GM12873 (cell line): ENCODE measurements at regions not wholly inside any gene's neighbourhood (a gene's known extent, or its start where the extent isn't known, plus 50 kb on each side); places are given as distances from the start of the nearest gene placed in this dataset.

Source experiments
- TF ChIP-seq, protein P1 (sequence below): IDR thresholded peaks from 2 replicates; pipeline ENCODE4 v1.5.1; 2012; ENCODE audit warnings: low read depth, mild to moderate bottlenecking, moderate library complexity, low read length, control low read depth; ENCODE audit not compliant: insufficient read depth; ENCODE audit errors: missing control alignments

DNA sequence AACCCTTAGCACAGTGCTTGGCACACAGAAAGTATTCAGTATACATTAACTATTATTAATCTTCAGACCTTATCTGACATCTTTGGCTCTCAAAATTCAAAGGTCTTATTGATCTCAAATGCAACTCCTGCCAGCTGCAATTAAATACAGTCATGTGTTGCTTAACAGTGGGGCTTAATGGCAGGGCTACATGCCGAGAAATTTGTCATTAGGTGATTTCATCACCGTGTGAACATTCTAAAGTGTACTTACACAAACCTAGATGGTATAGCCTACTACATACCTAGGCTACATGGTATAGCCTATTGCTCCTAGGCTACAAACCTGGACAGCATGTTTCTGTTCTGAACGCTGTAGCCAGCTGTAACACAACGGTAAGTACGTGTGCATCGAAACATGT, 156.3 kb upstream of the TMCC3 start:
- TF ChIP-seq, protein P1, sequence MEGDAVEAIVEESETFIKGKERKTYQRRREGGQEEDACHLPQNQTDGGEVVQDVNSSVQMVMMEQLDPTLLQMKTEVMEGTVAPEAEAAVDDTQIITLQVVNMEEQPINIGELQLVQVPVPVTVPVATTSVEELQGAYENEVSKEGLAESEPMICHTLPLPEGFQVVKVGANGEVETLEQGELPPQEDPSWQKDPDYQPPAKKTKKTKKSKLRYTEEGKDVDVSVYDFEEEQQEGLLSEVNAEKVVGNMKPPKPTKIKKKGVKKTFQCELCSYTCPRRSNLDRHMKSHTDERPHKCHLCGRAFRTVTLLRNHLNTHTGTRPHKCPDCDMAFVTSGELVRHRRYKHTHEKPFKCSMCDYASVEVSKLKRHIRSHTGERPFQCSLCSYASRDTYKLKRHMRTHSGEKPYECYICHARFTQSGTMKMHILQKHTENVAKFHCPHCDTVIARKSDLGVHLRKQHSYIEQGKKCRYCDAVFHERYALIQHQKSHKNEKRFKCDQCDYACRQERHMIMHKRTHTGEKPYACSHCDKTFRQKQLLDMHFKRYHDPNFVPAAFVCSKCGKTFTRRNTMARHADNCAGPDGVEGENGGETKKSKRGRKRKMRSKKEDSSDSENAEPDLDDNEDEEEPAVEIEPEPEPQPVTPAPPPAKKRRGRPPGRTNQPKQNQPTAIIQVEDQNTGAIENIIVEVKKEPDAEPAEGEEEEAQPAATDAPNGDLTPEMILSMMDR = no peak

DNA sequence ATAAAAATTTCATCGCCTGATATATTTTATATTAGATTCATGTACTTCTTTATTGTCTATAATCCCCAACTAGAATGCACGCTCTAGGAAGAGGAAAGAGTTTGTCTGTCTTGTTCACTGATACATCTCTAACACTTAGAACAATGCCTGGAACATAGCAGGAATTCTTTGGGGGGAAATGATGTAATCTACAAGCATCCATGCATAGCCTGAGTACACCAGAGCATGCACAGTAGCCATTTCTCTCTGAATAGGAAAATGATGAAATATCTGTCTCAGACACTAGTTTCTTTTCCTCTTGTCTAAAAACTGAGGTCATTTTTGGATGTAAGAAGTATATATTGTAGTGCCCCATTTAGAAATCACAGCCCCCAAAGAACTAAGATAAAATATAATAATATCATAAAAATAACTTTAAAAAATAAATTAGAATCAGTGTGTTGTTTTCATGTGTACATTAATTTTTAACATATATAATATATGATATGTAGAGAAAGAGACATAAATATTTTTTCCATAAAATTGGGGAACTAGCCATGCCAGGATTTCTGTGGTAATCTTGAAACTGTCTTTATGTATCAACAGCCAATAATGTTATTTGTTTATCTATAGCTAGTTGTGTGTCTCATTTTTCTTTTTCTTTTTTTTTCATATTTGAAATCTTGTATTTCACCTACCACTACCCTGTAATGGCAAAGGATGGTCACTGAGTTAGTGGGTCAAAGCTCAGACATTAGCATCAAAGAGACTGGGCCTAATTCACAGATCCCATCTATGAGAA, 155.6 kb upstream of the TMCC3 start:
- TF ChIP-seq, protein P1 = no peak

GRCh38 chr12:94803939-94804338, 153.6 kb upstream of the TMCC3 start:
- TF ChIP-seq, protein P1 = no peak

DNA sequence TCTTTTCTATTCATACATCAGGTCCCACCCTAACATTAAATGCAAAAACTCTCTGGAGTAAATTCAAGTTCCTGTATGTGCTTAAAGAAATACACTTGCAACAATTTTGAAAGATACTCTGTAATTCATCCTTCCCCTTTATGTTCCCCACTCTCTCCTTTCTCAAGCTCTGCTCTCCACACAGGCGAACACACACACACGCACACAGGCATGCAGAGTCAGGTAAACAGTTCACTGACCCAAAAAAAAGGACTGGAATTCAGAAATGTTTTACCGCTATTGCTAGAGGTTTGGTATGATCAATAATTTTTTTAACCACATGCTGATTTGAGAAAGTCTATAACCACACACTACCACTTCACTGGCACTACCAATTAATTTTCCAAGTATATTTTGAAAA, 152.4 kb upstream of the TMCC3 start:
- TF ChIP-seq, protein P1 = no peak

GRCh38 chr12:94801745-94802144, 151.4 kb upstream of the TMCC3 start:
- TF ChIP-seq, protein P1 = no peak

- TF ChIP-seq, protein P1 = no peak
These were observed 148.8 kb upstream of the TMCC3 start for GRCh38 chr12:94799136-94799535.

- TF ChIP-seq, protein P1 = no peak
These were observed 147.8 kb upstream of the TMCC3 start for GRCh38 chr12:94798113-94798512.
